Tibial nerve (tissue), 3 donors: ENCODE measurements at regions not wholly inside any gene's neighbourhood (a gene's known extent, or its start where the extent isn't known, plus 50 kb on each side); places are given as distances from the start of the nearest gene placed in this dataset.

Experiments used
- POLR2A ChIP-seq, 2 donors: fragments of 450-650 bp; IDR thresholded peaks; one replicate each; pipeline ENCODE4 v1.6.1; 2017; ENCODE audit warnings: antibody characterized with exemption in 2 of 2, mild to moderate bottlenecking in 2 of 2, moderate library complexity in 2 of 2
- TF ChIP-seq, protein P1 (sequence below), 5 experiments: fragments of 200-600 bp in 3 of 5; fragments of 450-650 bp in 2 of 5; sonication (generic) in 3 of 5; IDR thresholded peaks; one replicate each; pipeline ENCODE4 v1.5.1; 2016 to 2019; ENCODE audit warnings: antibody characterized with exemption in 5 of 5, mild to moderate bottlenecking in 3 of 5, moderate library complexity in 2 of 5

DNA sequence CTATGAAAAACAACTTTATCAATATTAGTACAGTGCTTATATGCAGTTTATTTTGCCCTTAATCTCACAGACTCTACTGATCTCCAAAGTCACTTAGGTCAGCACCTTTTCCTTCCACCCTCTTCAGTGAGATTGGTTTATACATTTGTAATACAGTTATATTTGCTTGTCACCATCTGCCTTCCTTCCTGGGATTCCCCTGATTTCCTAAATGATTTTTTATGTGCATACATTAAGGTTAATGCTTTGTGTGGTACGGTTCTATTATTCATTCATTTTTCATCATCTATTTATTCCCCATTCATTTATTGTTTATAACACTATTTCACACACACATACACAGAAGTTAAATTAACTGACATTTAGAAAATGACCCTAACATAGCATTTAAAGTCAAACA is 419.8 kb upstream of the CDH11 start:
- TF ChIP-seq, protein P1, sequence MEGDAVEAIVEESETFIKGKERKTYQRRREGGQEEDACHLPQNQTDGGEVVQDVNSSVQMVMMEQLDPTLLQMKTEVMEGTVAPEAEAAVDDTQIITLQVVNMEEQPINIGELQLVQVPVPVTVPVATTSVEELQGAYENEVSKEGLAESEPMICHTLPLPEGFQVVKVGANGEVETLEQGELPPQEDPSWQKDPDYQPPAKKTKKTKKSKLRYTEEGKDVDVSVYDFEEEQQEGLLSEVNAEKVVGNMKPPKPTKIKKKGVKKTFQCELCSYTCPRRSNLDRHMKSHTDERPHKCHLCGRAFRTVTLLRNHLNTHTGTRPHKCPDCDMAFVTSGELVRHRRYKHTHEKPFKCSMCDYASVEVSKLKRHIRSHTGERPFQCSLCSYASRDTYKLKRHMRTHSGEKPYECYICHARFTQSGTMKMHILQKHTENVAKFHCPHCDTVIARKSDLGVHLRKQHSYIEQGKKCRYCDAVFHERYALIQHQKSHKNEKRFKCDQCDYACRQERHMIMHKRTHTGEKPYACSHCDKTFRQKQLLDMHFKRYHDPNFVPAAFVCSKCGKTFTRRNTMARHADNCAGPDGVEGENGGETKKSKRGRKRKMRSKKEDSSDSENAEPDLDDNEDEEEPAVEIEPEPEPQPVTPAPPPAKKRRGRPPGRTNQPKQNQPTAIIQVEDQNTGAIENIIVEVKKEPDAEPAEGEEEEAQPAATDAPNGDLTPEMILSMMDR (IDR thresholded peaks at IDR 0.05), result no peak
- TF ChIP-seq POLR2A (IDR thresholded peaks at IDR 0.05), result no peak
